Gastrocnemius medialis (tissue), 4 donors: ENCODE measurements at regions not wholly inside any gene's neighbourhood (a gene's known extent, or its start where the extent isn't known, plus 50 kb on each side); places are given as distances from the start of the nearest gene placed in this dataset.

Source experiments
- ATAC-seq, 2 donors: fragments of 150-250 bp; one replicate each; pipeline ENCODE4 v1.9.1; 2016
- DNase-seq, 2 donors: peaks; one replicate each; pipeline ENCODE4 v3.0.0-alpha.2; 2019
- H3K27ac ChIP-seq, 4 donors: fragments of 200-600 bp; sonication (generic); 1 replicate in 1 of 4; 2 replicates in 3 of 4; pipeline ENCODE4 v1.5.1; 2016 to 2018; ENCODE audit warnings: mild to moderate bottlenecking in 2 of 4, moderate library complexity in 1 of 4
- H3K27me3 ChIP-seq, 3 donors: fragments of 200-600 bp; sonication (generic) in 2 of 3; 1 replicate in 1 of 3; 2 replicates in 2 of 3; pipeline versions ENCODE4 v1.5.1 to v1.6.0; 2016 to 2019; ENCODE audit warnings: mild to moderate bottlenecking in 1 of 3, moderate library complexity in 1 of 3
- H3K36me3 ChIP-seq, 2 donors: fragments of 200-600 bp; sonication (generic) in 1 of 2; one replicate each; pipeline ENCODE4 v1.5.1; 2017 to 2018
- H3K4me1 ChIP-seq, 2 donors: fragments of 200-600 bp; sonication (generic) in 1 of 2; one replicate each; pipeline ENCODE4 v1.5.1; 2016 to 2017; ENCODE audit warnings: mild to moderate bottlenecking in 2 of 2
- H3K4me3 ChIP-seq, 4 donors: fragments of 200-600 bp; sonication (generic) in 3 of 4; 1 replicate in 1 of 4; 2 replicates in 3 of 4; pipeline ENCODE4 v1.5.1; 2016 to 2019; ENCODE audit warnings: mild to moderate bottlenecking in 2 of 4
- H3K9me3 ChIP-seq, 3 donors: fragments of 200-600 bp; sonication (generic) in 2 of 3; 1 replicate in 1 of 3; 2 replicates in 2 of 3; pipeline ENCODE4 v1.5.1; 2016 to 2019
- CTCF ChIP-seq, 5 experiments: fragments of 450-650 bp in 3 of 5; fragments of 200-600 bp in 2 of 5; sonication (generic) in 2 of 5; IDR thresholded peaks in 4 of 5; conservative IDR thresholded peaks in 1 of 5; 1 replicate in 4 of 5; 2 replicates in 1 of 5; pipeline ENCODE4 v1.5.1; 2016 to 2019; ENCODE audit warnings: antibody characterized with exemption in 5 of 5, mild to moderate bottlenecking in 3 of 5, moderate library complexity in 3 of 5
- POLR2A ChIP-seq, 2 donors: fragments of 450-650 bp; IDR thresholded peaks; one replicate each; pipeline ENCODE4 v1.6.1; 2017; ENCODE audit warnings: antibody characterized with exemption in 2 of 2, mild to moderate bottlenecking in 2 of 2, moderate library complexity in 2 of 2
- in situ Hi-C, 4 donors: fragments of 200-750 bp; cut with MboI; loops; one replicate each; pipeline versions ENCODE4 v1.15.0 to v1.8.0; 2017; ENCODE audit warnings: low sequenced_read_pairs in 4 of 4
- intact Hi-C: fragments of 100-400 bp; cut with DNase I; formaldehyde crosslinking; loops from one replicate; pipeline ENCODE4 v1.15.1; 2023; ENCODE audit warnings: low total_unique reads

- H3K27me3 ChIP-seq, result no peaks in the 10 kb centered on the region
- intact Hi-C loops (no loop called here), in situ Hi-C loops (no loop called here)
- H3K4me3 ChIP-seq, result no peak overlapping the region
- DNase-seq, result no peak
- no peak for ATAC-seq
- no peaks in the 10 kb centered on the region for H3K36me3 ChIP-seq
- H3K9me3 ChIP-seq, result no peaks in the 10 kb centered on the region
- no peak overlapping the region for H3K27ac ChIP-seq
- H3K4me1 ChIP-seq, result no peaks in the 10 kb centered on the region
- TF ChIP-seq POLR2A (IDR thresholded peaks at IDR 0.05) (no peak), CTCF (IDR thresholded peaks at IDR 0.05 in 4 of 5, conservative IDR thresholded peaks at IDR 0.05 in 1 of 5) (no peak)
Observed at GRCh38 chr2:225742487-225742886, 343.0 kb downstream of the NYAP2 start.

GRCh38 chr2:225740086-225740485, 340.6 kb downstream of the NYAP2 start:
- in situ Hi-C loops, result no loop called here
- DNase-seq (no peak), ATAC-seq (no peak)
- Histone ChIP-seq H3K27me3 (no peaks in the 10 kb centered on the region), H3K27ac (no peak overlapping the region), H3K4me3 (no peak overlapping the region), H3K4me1 (no peaks in the 10 kb centered on the region), H3K9me3 (no peaks in the 10 kb centered on the region), H3K36me3 (no peaks in the 10 kb centered on the region)
- no peak for TF ChIP-seq CTCF (IDR thresholded peaks at IDR 0.05 in 4 of 5, conservative IDR thresholded peaks at IDR 0.05 in 1 of 5)
- no peak for TF ChIP-seq POLR2A (IDR thresholded peaks at IDR 0.05)
- intact Hi-C loops, result no loop called here

GRCh38 chr2:225739328-225739727, 339.8 kb downstream of the NYAP2 start:
- intact Hi-C loops (no loop called here), in situ Hi-C loops (no loop called here)
- H3K27ac ChIP-seq, result no peak overlapping the region
- no peak for TF ChIP-seq POLR2A (IDR thresholded peaks at IDR 0.05)
- no peak for TF ChIP-seq CTCF (IDR thresholded peaks at IDR 0.05 in 4 of 5, conservative IDR thresholded peaks at IDR 0.05 in 1 of 5)
- H3K27me3 ChIP-seq, result no peaks in the 10 kb centered on the region
- no peaks in the 10 kb centered on the region for H3K36me3 ChIP-seq
- DNase-seq, result no peak
- no peaks in the 10 kb centered on the region for H3K4me1 ChIP-seq
- no peaks in the 10 kb centered on the region for H3K9me3 ChIP-seq
- no peak overlapping the region for H3K4me3 ChIP-seq
- no peak for ATAC-seq

GRCh38 chr2:225738735-225739134, 339.2 kb downstream of the NYAP2 start:
- in situ Hi-C loops, result no loop called here
- H3K27me3 ChIP-seq, result no peaks in the 10 kb centered on the region
- no peaks in the 10 kb centered on the region for H3K36me3 ChIP-seq
- no peak for DNase-seq
- H3K4me3 ChIP-seq, result no peak overlapping the region
- no peak for TF ChIP-seq CTCF (IDR thresholded peaks at IDR 0.05 in 4 of 5, conservative IDR thresholded peaks at IDR 0.05 in 1 of 5)
- no peak for TF ChIP-seq POLR2A (IDR thresholded peaks at IDR 0.05)
- no peak for ATAC-seq
- H3K9me3 ChIP-seq, result no peaks in the 10 kb centered on the region
- H3K4me1 ChIP-seq, result no peaks in the 10 kb centered on the region
- H3K27ac ChIP-seq, result no peak overlapping the region
- intact Hi-C loops, result no loop called here

- Histone ChIP-seq H3K9me3 (no peaks in the 10 kb centered on the region), H3K27ac (no peak overlapping the region), H3K4me1 (no peaks in the 10 kb centered on the region), H3K36me3 (no peaks in the 10 kb centered on the region), H3K4me3 (no peak overlapping the region), H3K27me3 (no peaks in the 10 kb centered on the region)
- ATAC-seq (no peak), DNase-seq (no peak)
- TF ChIP-seq POLR2A (IDR thresholded peaks at IDR 0.05) (no peak), CTCF (IDR thresholded peaks at IDR 0.05 in 4 of 5, conservative IDR thresholded peaks at IDR 0.05 in 1 of 5) (no peak)
- intact Hi-C loops (no loop called here), in situ Hi-C loops (no loop called here)
Observed at GRCh38 chr2:225737556-225737955, 338.0 kb downstream of the NYAP2 start.
